ENCODE measurements at regions not wholly inside any gene's neighbourhood (a gene's known extent, or its start where the extent isn't known, plus 50 kb on each side); places are given as distances from the start of the nearest gene placed in this dataset.

- TF ChIP-seq CTCF (IDR thresholded peaks at IDR 0.05) (no peak), POLR2AphosphoS5 (IDR thresholded peaks at IDR 0.05; ENCODE audit: insufficient read depth in 1 of 2, low read depth in 1 of 2) (no peak), POLR2A (IDR thresholded peaks at IDR 0.05) (no peak)
Measured at GRCh38 chr5:3911773-3912172, 316.1 kb downstream of the IRX1 start.
